ENCODE measurements at regions not wholly inside any gene's neighbourhood (a gene's known extent, or its start where the extent isn't known, plus 50 kb on each side); places are given as distances from the start of the nearest gene placed in this dataset.

GRCh38 chr4:82255657-82256056 is 118.1 kb downstream of the HNRNPD start:
- no peak for TF ChIP-seq CTCF (IDR thresholded peaks at IDR 0.05)
- TF ChIP-seq EZH2 (IDR thresholded peaks at IDR 0.05; ENCODE audit: borderline replicate concordance, insufficient read depth, low read depth, low read length, poor library complexity, severe bottlenecking): no peak
